Gastrocnemius medialis (tissue), 4 donors: ENCODE measurements at regions not wholly inside any gene's neighbourhood (a gene's known extent, or its start where the extent isn't known, plus 50 kb on each side); places are given as distances from the start of the nearest gene placed in this dataset.

Source experiments
- ATAC-seq, 2 donors: fragments of 150-250 bp; one replicate each; pipeline ENCODE4 v1.9.1; 2016
- DNase-seq, 2 donors: peaks; one replicate each; pipeline ENCODE4 v3.0.0-alpha.2; 2019
- H3K27ac ChIP-seq, 4 donors: fragments of 200-600 bp; sonication (generic); 1 replicate in 1 of 4; 2 replicates in 3 of 4; pipeline ENCODE4 v1.5.1; 2016 to 2018; ENCODE audit warnings: mild to moderate bottlenecking in 2 of 4, moderate library complexity in 1 of 4
- H3K27me3 ChIP-seq, 3 donors: fragments of 200-600 bp; sonication (generic) in 2 of 3; 1 replicate in 1 of 3; 2 replicates in 2 of 3; pipeline versions ENCODE4 v1.5.1 to v1.6.0; 2016 to 2019; ENCODE audit warnings: mild to moderate bottlenecking in 1 of 3, moderate library complexity in 1 of 3
- H3K36me3 ChIP-seq, 2 donors: fragments of 200-600 bp; sonication (generic) in 1 of 2; one replicate each; pipeline ENCODE4 v1.5.1; 2017 to 2018
- H3K4me1 ChIP-seq, 2 donors: fragments of 200-600 bp; sonication (generic) in 1 of 2; one replicate each; pipeline ENCODE4 v1.5.1; 2016 to 2017; ENCODE audit warnings: mild to moderate bottlenecking in 2 of 2
- H3K4me3 ChIP-seq, 4 donors: fragments of 200-600 bp; sonication (generic) in 3 of 4; 1 replicate in 1 of 4; 2 replicates in 3 of 4; pipeline ENCODE4 v1.5.1; 2016 to 2019; ENCODE audit warnings: mild to moderate bottlenecking in 2 of 4
- H3K9me3 ChIP-seq, 3 donors: fragments of 200-600 bp; sonication (generic) in 2 of 3; 1 replicate in 1 of 3; 2 replicates in 2 of 3; pipeline ENCODE4 v1.5.1; 2016 to 2019
- POLR2A ChIP-seq, 2 donors: fragments of 450-650 bp; IDR thresholded peaks; one replicate each; pipeline ENCODE4 v1.6.1; 2017; ENCODE audit warnings: antibody characterized with exemption in 2 of 2, mild to moderate bottlenecking in 2 of 2, moderate library complexity in 2 of 2
- in situ Hi-C, 4 donors: fragments of 200-750 bp; cut with MboI; loops; one replicate each; pipeline versions ENCODE4 v1.15.0 to v1.8.0; 2017; ENCODE audit warnings: low sequenced_read_pairs in 4 of 4
- intact Hi-C: fragments of 100-400 bp; cut with DNase I; formaldehyde crosslinking; loops from one replicate; pipeline ENCODE4 v1.15.1; 2023; ENCODE audit warnings: low total_unique reads
- TF ChIP-seq, protein P1 (sequence below), 5 experiments: fragments of 450-650 bp in 3 of 5; fragments of 200-600 bp in 2 of 5; sonication (generic) in 2 of 5; IDR thresholded peaks in 4 of 5; conservative IDR thresholded peaks in 1 of 5; 1 replicate in 4 of 5; 2 replicates in 1 of 5; pipeline ENCODE4 v1.5.1; 2016 to 2019; ENCODE audit warnings: antibody characterized with exemption in 5 of 5, mild to moderate bottlenecking in 3 of 5, moderate library complexity in 3 of 5

GRCh38 chr14:27002179-27002578 lies 404.3 kb upstream of the NOVA1 start:
- intact Hi-C loops = no loop called here
- Histone ChIP-seq H3K27ac (no peak overlapping the region), H3K9me3 (no peaks in the 10 kb centered on the region), H3K27me3 (no peaks in the 10 kb centered on the region), H3K4me1 (no peaks in the 10 kb centered on the region), H3K36me3 (no peaks in the 10 kb centered on the region), H3K4me3 (no peak overlapping the region)
- ATAC-seq = no peak
- no peak for DNase-seq
- TF ChIP-seq POLR2A (IDR thresholded peaks at IDR 0.05) = no peak
- TF ChIP-seq, protein P1, sequence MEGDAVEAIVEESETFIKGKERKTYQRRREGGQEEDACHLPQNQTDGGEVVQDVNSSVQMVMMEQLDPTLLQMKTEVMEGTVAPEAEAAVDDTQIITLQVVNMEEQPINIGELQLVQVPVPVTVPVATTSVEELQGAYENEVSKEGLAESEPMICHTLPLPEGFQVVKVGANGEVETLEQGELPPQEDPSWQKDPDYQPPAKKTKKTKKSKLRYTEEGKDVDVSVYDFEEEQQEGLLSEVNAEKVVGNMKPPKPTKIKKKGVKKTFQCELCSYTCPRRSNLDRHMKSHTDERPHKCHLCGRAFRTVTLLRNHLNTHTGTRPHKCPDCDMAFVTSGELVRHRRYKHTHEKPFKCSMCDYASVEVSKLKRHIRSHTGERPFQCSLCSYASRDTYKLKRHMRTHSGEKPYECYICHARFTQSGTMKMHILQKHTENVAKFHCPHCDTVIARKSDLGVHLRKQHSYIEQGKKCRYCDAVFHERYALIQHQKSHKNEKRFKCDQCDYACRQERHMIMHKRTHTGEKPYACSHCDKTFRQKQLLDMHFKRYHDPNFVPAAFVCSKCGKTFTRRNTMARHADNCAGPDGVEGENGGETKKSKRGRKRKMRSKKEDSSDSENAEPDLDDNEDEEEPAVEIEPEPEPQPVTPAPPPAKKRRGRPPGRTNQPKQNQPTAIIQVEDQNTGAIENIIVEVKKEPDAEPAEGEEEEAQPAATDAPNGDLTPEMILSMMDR (IDR thresholded peaks at IDR 0.05 in 4 of 5, conservative IDR thresholded peaks at IDR 0.05 in 1 of 5) = no peak
- in situ Hi-C loops = no loop called here

DNA sequence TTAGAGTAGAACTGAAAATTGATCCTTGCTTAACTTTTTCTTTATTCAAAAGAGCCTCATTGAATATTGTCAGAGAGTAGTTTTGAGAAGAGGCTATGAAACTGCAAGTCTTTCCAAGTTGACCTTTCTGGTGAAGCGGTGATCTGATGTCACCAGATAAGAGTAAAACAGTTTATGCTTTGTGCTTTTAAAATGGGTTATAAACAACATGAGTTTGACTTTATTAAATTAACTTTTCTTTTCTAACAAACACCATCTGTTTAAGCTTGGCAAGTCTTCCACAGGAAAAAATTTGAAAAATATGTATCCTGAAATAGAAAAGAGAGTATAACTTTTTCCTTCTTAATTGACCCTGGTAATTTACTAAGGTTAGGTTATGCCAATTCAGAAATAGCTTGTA lies 408.7 kb upstream of the NOVA1 start:
- in situ Hi-C loops = no loop called here

DNA sequence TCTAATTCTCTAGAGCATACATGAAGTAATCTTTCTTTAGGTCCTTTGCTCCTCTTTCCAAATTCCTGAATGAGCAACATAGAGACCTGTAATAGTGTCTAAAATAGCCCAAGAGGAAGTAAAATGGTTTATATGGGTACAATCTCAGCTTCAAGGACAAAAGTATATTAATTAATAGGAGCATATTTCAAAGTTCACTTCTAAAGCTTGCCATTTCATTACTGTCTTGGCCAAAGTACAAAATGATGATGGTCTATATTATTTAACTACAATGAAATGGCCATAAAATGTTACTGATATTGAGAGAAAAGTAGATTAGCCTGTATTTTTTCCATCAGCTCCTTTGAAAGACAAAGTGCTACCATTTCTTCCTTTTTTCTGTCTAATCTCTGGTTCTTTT lies 410.4 kb upstream of the NOVA1 start:
- intact Hi-C loops (no loop called here), in situ Hi-C loops (no loop called here)
- Histone ChIP-seq H3K27ac (no peak overlapping the region), H3K4me3 (no peak overlapping the region), H3K9me3 (no peaks in the 10 kb centered on the region), H3K27me3 (no peaks in the 10 kb centered on the region), H3K4me1 (no peaks in the 10 kb centered on the region), H3K36me3 (no peaks in the 10 kb centered on the region)
- DNase-seq = no peak
- TF ChIP-seq POLR2A (IDR thresholded peaks at IDR 0.05) = no peak
- TF ChIP-seq, protein P1 (IDR thresholded peaks at IDR 0.05 in 4 of 5, conservative IDR thresholded peaks at IDR 0.05 in 1 of 5) = no peak
- ATAC-seq = no peak

More for the DNA sequence above, 408.7 kb upstream of the NOVA1 start:
- Histone ChIP-seq H3K4me3 (no peak overlapping the region), H3K9me3 (no peaks in the 10 kb centered on the region), H3K4me1 (no peaks in the 10 kb centered on the region), H3K27me3 (no peaks in the 10 kb centered on the region), H3K27ac (no peak overlapping the region), H3K36me3 (no peaks in the 10 kb centered on the region)
- DNase-seq (no peak), ATAC-seq (no peak)
- no peak for TF ChIP-seq POLR2A (IDR thresholded peaks at IDR 0.05)
- TF ChIP-seq, protein P1 (IDR thresholded peaks at IDR 0.05 in 4 of 5, conservative IDR thresholded peaks at IDR 0.05 in 1 of 5) = no peak
- intact Hi-C loops = no loop called here

GRCh38 chr14:27012641-27013040 lies 414.8 kb upstream of the NOVA1 start:
- DNase-seq (no peak), ATAC-seq (no peak)
- no peaks in the 10 kb centered on the region for H3K27me3 ChIP-seq
- intact Hi-C loops (no loop called here), in situ Hi-C loops (no loop called here)
- TF ChIP-seq, protein P1 (IDR thresholded peaks at IDR 0.05 in 4 of 5, conservative IDR thresholded peaks at IDR 0.05 in 1 of 5) = no peak
- no peak for TF ChIP-seq POLR2A (IDR thresholded peaks at IDR 0.05)
- no peak overlapping the region for H3K4me3 ChIP-seq
- H3K4me1 ChIP-seq = no peaks in the 10 kb centered on the region
- no peaks in the 10 kb centered on the region for H3K9me3 ChIP-seq
- no peaks in the 10 kb centered on the region for H3K36me3 ChIP-seq
- no peak overlapping the region for H3K27ac ChIP-seq

GRCh38 chr14:27013678-27014077 lies 415.8 kb upstream of the NOVA1 start:
- no peak for ATAC-seq
- no peak for DNase-seq
- intact Hi-C loops (no loop called here), in situ Hi-C loops (no loop called here)
- TF ChIP-seq, protein P1 (IDR thresholded peaks at IDR 0.05 in 4 of 5, conservative IDR thresholded peaks at IDR 0.05 in 1 of 5) = no peak
- TF ChIP-seq POLR2A (IDR thresholded peaks at IDR 0.05) = no peak
- H3K9me3 ChIP-seq = no peaks in the 10 kb centered on the region
- no peak overlapping the region for H3K27ac ChIP-seq
- H3K4me1 ChIP-seq = no peaks in the 10 kb centered on the region
- no peaks in the 10 kb centered on the region for H3K27me3 ChIP-seq
- H3K4me3 ChIP-seq = no peak overlapping the region
- H3K36me3 ChIP-seq = no peaks in the 10 kb centered on the region
